ENCODE measurements at regions not wholly inside any gene's neighbourhood (a gene's known extent, or its start where the extent isn't known, plus 50 kb on each side); places are given as distances from the start of the nearest gene placed in this dataset.

DNA sequence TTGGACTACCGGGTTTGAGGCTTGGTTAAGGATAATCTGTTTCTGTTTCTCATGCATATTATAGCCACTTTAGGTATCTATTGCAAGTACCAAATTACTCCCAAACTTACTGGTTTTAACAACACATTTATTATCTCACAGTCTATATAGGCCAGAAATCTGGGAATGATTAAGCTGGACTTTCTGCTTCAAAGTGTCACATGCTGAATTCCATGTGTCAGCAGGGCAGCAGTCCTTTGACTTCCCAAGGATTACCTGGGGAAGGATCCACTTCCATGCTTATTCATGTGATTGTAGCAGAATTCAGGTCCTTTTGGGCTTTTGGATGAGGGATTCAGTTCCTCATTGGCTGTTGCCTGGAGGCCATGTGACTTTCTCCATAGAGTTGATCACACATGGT lies 349.0 kb upstream of the TRAM1L1 start:
- no peak overlapping the region for H3K4me2 ChIP-seq (ENCODE audit: low read length)
- no peaks in the 10 kb centered on the region for H3K9me3 ChIP-seq (replicated peaks; ENCODE audit: low read length)
- no peaks in the 10 kb centered on the region for H3K27me3 ChIP-seq (ENCODE audit: control insufficient read depth, insufficient read depth, low read length)
- no peak overlapping the region for H3K4me3 ChIP-seq (ENCODE audit: low read length)
- no peak overlapping the region for H3K9ac ChIP-seq (ENCODE audit: low read depth, low read length)
- no peaks in the 10 kb centered on the region for H3K4me1 ChIP-seq (ENCODE audit: control insufficient read depth, insufficient read depth, low read length)
- H3K36me3 ChIP-seq (ENCODE audit: insufficient read depth, low read length) = no peaks in the 10 kb centered on the region

DNA sequence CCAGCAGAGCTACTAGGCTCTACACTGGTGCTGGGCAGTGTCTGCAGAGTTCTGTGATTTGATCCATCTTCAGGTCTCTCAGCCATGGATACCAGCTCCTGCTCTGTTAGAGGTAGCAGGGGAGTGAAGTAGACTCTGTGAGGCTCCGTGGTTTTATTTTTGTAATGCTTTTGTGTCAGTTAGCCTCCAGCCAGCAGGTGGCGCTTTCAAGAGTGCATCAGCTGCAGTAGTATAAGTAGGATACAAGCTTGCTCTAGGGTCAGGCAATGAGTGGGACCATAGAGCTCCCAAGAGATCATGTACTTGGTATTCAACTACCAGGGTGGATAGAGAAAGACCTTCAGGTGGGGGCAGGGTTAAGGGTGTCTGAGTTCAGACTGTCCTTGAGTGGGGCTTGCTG lies 362.5 kb upstream of the TRAM1L1 start:
- Histone ChIP-seq H3K4me2 (ENCODE audit: low read length) (no peak overlapping the region), H3K9me3 (replicated peaks; ENCODE audit: low read length) (no peaks in the 10 kb centered on the region), H3K27me3 (ENCODE audit: control insufficient read depth, insufficient read depth, low read length) (no peaks in the 10 kb centered on the region), H3K9ac (ENCODE audit: low read depth, low read length) (no peak overlapping the region), H3K4me3 (ENCODE audit: low read length) (no peak overlapping the region), H3K4me1 (ENCODE audit: control insufficient read depth, insufficient read depth, low read length) (no peaks in the 10 kb centered on the region), H3K36me3 (ENCODE audit: insufficient read depth, low read length) (no peaks in the 10 kb centered on the region)

DNA sequence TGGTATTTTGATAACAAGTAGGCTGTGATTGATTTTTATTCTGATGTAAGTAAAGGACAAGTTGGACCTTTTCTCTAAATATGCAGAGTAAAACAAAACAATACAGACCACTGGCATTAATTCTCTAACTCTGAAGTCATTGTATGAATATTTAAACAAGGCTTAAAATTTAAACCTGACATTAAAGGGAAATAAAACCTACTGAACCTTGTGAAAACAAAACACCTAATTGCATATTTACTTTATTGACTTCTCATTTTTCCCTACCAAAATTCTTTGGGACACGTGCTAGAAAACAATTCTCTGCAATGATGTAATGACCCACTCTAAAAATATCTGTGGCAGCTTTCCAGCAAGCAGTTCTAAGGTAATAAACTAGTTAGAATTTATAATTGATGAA lies 369.7 kb upstream of the TRAM1L1 start:
- H3K9ac ChIP-seq (ENCODE audit: low read depth, low read length) = no peak overlapping the region
- no peak overlapping the region for H3K4me2 ChIP-seq (ENCODE audit: low read length)
- no peaks in the 10 kb centered on the region for H3K9me3 ChIP-seq (replicated peaks; ENCODE audit: low read length)
- no peaks in the 10 kb centered on the region for H3K27me3 ChIP-seq (ENCODE audit: control insufficient read depth, insufficient read depth, low read length)
- no peaks in the 10 kb centered on the region for H3K36me3 ChIP-seq (ENCODE audit: insufficient read depth, low read length)
- no peak overlapping the region for H3K4me3 ChIP-seq (ENCODE audit: low read length)
- no peaks in the 10 kb centered on the region for H3K4me1 ChIP-seq (ENCODE audit: control insufficient read depth, insufficient read depth, low read length)

DNA sequence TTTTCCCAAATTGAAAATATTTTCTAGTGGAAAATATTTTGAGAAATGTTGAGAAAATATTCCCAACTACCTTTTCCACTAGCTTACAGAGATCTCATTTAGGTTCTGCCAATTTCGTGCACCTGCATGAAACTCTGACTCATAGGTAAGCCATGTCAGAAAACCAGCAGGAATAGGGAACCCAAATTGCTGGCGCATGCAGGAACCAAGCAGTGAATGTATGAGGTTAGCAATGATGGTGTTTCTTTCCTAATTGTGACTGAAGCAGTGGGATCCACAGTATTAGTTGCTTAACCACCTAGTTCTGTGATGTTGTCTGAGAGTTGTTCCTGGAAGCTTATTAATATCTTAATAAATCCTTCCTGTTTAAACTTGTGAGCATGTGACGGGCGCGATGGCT lies 381.0 kb upstream of the TRAM1L1 start:
- H3K36me3 ChIP-seq (ENCODE audit: insufficient read depth, low read length) = no peaks in the 10 kb centered on the region
- H3K4me2 ChIP-seq (ENCODE audit: low read length) = no peak overlapping the region
- no peaks in the 10 kb centered on the region for H3K4me1 ChIP-seq (ENCODE audit: control insufficient read depth, insufficient read depth, low read length)
- H3K27me3 ChIP-seq (ENCODE audit: control insufficient read depth, insufficient read depth, low read length) = no peaks in the 10 kb centered on the region
- no peak overlapping the region for H3K9ac ChIP-seq (ENCODE audit: low read depth, low read length)
- H3K9me3 ChIP-seq (replicated peaks; ENCODE audit: low read length) = no peaks in the 10 kb centered on the region
- no peak overlapping the region for H3K4me3 ChIP-seq (ENCODE audit: low read length)

- H3K4me1 ChIP-seq (ENCODE audit: control insufficient read depth, insufficient read depth, low read length) = no peaks in the 10 kb centered on the region
Measured at GRCh38 chr4:117467404-117467803, 382.0 kb upstream of the TRAM1L1 start.

GRCh38 chr4:117474987-117475386 lies 389.6 kb upstream of the TRAM1L1 start:
- Histone ChIP-seq H3K9me3 (replicated peaks; ENCODE audit: low read length) (no peaks in the 10 kb centered on the region), H3K4me3 (ENCODE audit: low read length) (no peak overlapping the region), H3K4me1 (ENCODE audit: control insufficient read depth, insufficient read depth, low read length) (no peaks in the 10 kb centered on the region), H3K9ac (ENCODE audit: low read depth, low read length) (no peak overlapping the region), H3K4me2 (ENCODE audit: low read length) (no peak overlapping the region), H3K36me3 (ENCODE audit: insufficient read depth, low read length) (no peaks in the 10 kb centered on the region), H3K27me3 (ENCODE audit: control insufficient read depth, insufficient read depth, low read length) (no peaks in the 10 kb centered on the region)

More at GRCh38 chr4:117467404-117467803, 382.0 kb upstream of the TRAM1L1 start:
- no peaks in the 10 kb centered on the region for H3K27me3 ChIP-seq (ENCODE audit: control insufficient read depth, insufficient read depth, low read length)
- H3K9ac ChIP-seq (ENCODE audit: low read depth, low read length) = no peak overlapping the region
- H3K4me2 ChIP-seq (ENCODE audit: low read length) = no peak overlapping the region
- H3K9me3 ChIP-seq (replicated peaks; ENCODE audit: low read length) = no peaks in the 10 kb centered on the region
- no peak overlapping the region for H3K4me3 ChIP-seq (ENCODE audit: low read length)
- H3K36me3 ChIP-seq (ENCODE audit: insufficient read depth, low read length) = no peaks in the 10 kb centered on the region

DNA sequence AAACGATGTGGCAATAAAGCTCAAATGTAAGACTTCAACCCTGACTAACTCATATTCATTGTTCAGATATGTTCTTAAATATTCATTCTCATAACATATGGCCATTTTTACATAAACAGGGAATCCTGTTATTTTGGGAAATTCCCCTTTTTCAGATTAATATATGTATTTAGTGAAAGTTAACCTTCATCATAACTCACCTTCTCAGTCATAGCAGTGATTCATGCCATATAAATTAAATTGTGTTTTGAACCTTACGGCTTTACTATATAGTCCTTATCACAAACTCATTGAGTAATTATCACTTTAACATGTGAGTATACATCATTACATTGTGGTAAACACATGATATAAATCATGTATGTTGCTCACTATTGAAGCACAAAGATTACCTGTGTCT lies 392.5 kb upstream of the TRAM1L1 start:
- H3K36me3 ChIP-seq (ENCODE audit: insufficient read depth, low read length) = no peaks in the 10 kb centered on the region
- no peak overlapping the region for H3K9ac ChIP-seq (ENCODE audit: low read depth, low read length)
- no peak overlapping the region for H3K4me3 ChIP-seq (ENCODE audit: low read length)
- no peaks in the 10 kb centered on the region for H3K9me3 ChIP-seq (replicated peaks; ENCODE audit: low read length)
- H3K4me2 ChIP-seq (ENCODE audit: low read length) = no peak overlapping the region
- no peaks in the 10 kb centered on the region for H3K4me1 ChIP-seq (ENCODE audit: control insufficient read depth, insufficient read depth, low read length)
- no peaks in the 10 kb centered on the region for H3K27me3 ChIP-seq (ENCODE audit: control insufficient read depth, insufficient read depth, low read length)

DNA sequence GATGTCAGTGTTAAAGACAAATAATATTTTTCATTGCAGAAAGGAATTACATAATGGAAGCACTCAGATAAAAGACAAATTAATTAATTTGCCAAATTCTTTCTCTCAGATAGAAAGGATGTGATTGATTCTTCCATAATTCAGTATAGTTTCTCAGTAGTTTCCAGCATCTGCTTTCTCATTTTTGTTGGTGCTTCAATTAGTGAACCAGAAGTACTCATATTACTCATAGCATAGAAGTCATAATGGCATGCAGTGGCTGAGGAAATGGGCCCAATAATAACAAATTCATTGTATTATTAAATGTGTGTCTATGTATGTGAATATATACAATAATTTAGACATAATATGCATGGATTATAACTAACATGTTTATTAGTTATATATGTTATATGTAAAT lies 393.3 kb upstream of the TRAM1L1 start:
- Histone ChIP-seq H3K27me3 (ENCODE audit: control insufficient read depth, insufficient read depth, low read length) (no peaks in the 10 kb centered on the region), H3K4me3 (ENCODE audit: low read length) (no peak overlapping the region), H3K9ac (ENCODE audit: low read depth, low read length) (no peak overlapping the region), H3K4me1 (ENCODE audit: control insufficient read depth, insufficient read depth, low read length) (no peaks in the 10 kb centered on the region), H3K36me3 (ENCODE audit: insufficient read depth, low read length) (no peaks in the 10 kb centered on the region), H3K4me2 (ENCODE audit: low read length) (no peak overlapping the region), H3K9me3 (replicated peaks; ENCODE audit: low read length) (no peaks in the 10 kb centered on the region)

DNA sequence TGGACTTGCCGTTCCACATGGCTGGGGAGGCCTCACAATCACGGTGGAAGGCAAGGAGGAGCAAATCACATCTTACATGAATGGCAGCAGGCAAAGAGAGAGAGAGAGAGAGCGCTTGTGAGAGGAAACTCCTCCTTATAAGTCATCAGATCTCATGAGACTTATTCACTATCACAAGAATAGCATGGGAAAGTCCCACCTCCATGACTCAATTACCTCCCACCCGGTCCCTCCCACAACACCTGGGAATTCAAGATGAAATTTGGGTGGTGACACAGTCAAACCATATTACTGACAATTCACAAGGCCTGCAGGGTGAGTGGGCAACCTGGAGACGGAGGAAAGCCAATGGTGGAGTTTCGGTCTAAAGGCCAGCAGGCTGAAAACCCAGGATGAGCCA lies 394.3 kb upstream of the TRAM1L1 start:
- Histone ChIP-seq H3K4me3 (ENCODE audit: low read length) (no peak overlapping the region), H3K27me3 (ENCODE audit: control insufficient read depth, insufficient read depth, low read length) (no peaks in the 10 kb centered on the region), H3K4me1 (ENCODE audit: control insufficient read depth, insufficient read depth, low read length) (no peaks in the 10 kb centered on the region), H3K36me3 (ENCODE audit: insufficient read depth, low read length) (no peaks in the 10 kb centered on the region), H3K9me3 (replicated peaks; ENCODE audit: low read length) (no peaks in the 10 kb centered on the region), H3K9ac (ENCODE audit: low read depth, low read length) (no peak overlapping the region), H3K4me2 (ENCODE audit: low read length) (no peak overlapping the region)

- Histone ChIP-seq H3K4me2 (ENCODE audit: low read length) (no peak overlapping the region), H3K27me3 (ENCODE audit: control insufficient read depth, insufficient read depth, low read length) (no peaks in the 10 kb centered on the region), H3K9ac (ENCODE audit: low read depth, low read length) (no peak overlapping the region), H3K36me3 (ENCODE audit: insufficient read depth, low read length) (no peaks in the 10 kb centered on the region), H3K9me3 (replicated peaks; ENCODE audit: low read length) (no peaks in the 10 kb centered on the region), H3K4me1 (ENCODE audit: control insufficient read depth, insufficient read depth, low read length) (no peaks in the 10 kb centered on the region), H3K4me3 (ENCODE audit: low read length) (no peak overlapping the region)
Measured at GRCh38 chr4:117481742-117482141, 396.4 kb upstream of the TRAM1L1 start.

DNA sequence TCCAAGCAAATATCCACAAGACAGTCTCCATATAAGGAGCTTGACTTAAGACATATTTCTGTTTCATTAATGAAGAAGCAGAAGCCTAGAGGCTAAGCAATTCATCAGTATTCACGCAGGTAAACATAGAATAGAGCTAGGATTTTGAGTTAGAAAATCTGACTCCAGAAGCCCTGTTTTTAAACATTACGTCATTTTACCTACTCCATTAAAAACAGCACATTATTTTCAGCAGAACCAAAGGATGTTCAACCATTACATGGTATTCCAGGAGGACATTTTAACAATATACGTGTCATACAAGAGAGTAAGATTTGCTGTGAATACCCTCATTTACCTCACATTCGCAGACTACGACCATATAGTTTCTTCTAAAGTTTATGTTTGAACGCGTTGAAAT lies 403.3 kb upstream of the TRAM1L1 start:
- no peak overlapping the region for H3K9ac ChIP-seq (ENCODE audit: low read depth, low read length)
- no peak overlapping the region for H3K4me3 ChIP-seq (ENCODE audit: low read length)
- H3K27me3 ChIP-seq (ENCODE audit: control insufficient read depth, insufficient read depth, low read length) = no peaks in the 10 kb centered on the region
- no peaks in the 10 kb centered on the region for H3K9me3 ChIP-seq (replicated peaks; ENCODE audit: low read length)
- H3K36me3 ChIP-seq (ENCODE audit: insufficient read depth, low read length) = no peaks in the 10 kb centered on the region
- no peak overlapping the region for H3K4me2 ChIP-seq (ENCODE audit: low read length)
- H3K4me1 ChIP-seq (ENCODE audit: control insufficient read depth, insufficient read depth, low read length) = no peaks in the 10 kb centered on the region

GRCh38 chr4:117489107-117489506 lies 403.7 kb upstream of the TRAM1L1 start:
- Histone ChIP-seq H3K4me2 (ENCODE audit: low read length) (no peak overlapping the region), H3K27me3 (ENCODE audit: control insufficient read depth, insufficient read depth, low read length) (no peaks in the 10 kb centered on the region), H3K4me3 (ENCODE audit: low read length) (no peak overlapping the region), H3K9me3 (replicated peaks; ENCODE audit: low read length) (no peaks in the 10 kb centered on the region), H3K4me1 (ENCODE audit: control insufficient read depth, insufficient read depth, low read length) (no peaks in the 10 kb centered on the region), H3K36me3 (ENCODE audit: insufficient read depth, low read length) (no peaks in the 10 kb centered on the region), H3K9ac (ENCODE audit: low read depth, low read length) (no peak overlapping the region)

Data from skeletal muscle satellite cell (primary cell).